ENCODE measurements at regions not wholly inside any gene's neighbourhood (a gene's known extent, or its start where the extent isn't known, plus 50 kb on each side); places are given as distances from the start of the nearest gene placed in this dataset.
"Not testable (repeated sequence)": the region's sequence is repeated elsewhere in the genome, so short reads cannot be mapped to it uniquely, and the experiment has no call there.

DNA sequence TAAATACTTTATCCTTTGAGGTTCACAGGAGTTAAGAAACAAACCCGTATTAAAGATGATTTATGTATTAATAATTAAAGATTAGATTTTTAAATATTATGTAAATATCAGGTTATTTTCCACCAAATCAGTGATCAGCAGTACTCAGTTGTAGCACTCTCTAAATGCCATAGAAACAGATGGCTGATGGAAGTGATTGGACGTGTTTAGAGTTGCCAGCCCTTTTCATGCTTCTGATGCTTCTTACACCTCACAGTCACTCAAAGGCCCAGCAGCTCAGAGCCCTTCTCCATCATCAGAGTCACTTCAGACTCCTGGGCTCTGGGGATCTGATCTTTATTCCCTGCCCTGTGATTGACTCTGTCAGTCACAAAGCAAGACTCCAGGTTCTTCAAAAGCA, 170.1 kb upstream of the PGRMC2 start:
- Histone ChIP-seq H3K36me3 (ENCODE audit: insufficient read depth, low read length) (no peaks in the 10 kb centered on the region), H3K9ac (ENCODE audit: low read depth, low read length) (no peak overlapping the region), H3K4me1 (ENCODE audit: insufficient read depth, low read length) (peaks cover 20% of the 10 kb centered on the region)

GRCh38 chr4:128456171-128456570, 168.6 kb upstream of the PGRMC2 start:
- Histone ChIP-seq H3K9me3 (ENCODE audit: control insufficient read depth, insufficient read depth, low read length) (no peaks in the 10 kb centered on the region), H3K9ac (ENCODE audit: low read depth, low read length) (no peak overlapping the region), H3K4me1 (ENCODE audit: insufficient read depth, low read length) (peaks cover 10% of the 10 kb centered on the region), H3K36me3 (ENCODE audit: insufficient read depth, low read length) (no peaks in the 10 kb centered on the region)

More for the DNA sequence above, 170.1 kb upstream of the PGRMC2 start:
- H3K9me3 ChIP-seq (ENCODE audit: control insufficient read depth, insufficient read depth, low read length), result no peaks in the 10 kb centered on the region

- H3K9me3 ChIP-seq (ENCODE audit: control insufficient read depth, insufficient read depth, low read length), result no peaks in the 10 kb centered on the region
- H3K4me1 ChIP-seq (ENCODE audit: insufficient read depth, low read length), result peaks cover 6% of the 10 kb centered on the region; the same call in 1 of the 2 replicates
- no peak overlapping the region for H3K9ac ChIP-seq (ENCODE audit: low read depth, low read length)
- H3K36me3 ChIP-seq (ENCODE audit: insufficient read depth, low read length), result no peaks in the 10 kb centered on the region
Observed at GRCh38 chr4:128455480-128455879, 167.9 kb upstream of the PGRMC2 start.

DNA sequence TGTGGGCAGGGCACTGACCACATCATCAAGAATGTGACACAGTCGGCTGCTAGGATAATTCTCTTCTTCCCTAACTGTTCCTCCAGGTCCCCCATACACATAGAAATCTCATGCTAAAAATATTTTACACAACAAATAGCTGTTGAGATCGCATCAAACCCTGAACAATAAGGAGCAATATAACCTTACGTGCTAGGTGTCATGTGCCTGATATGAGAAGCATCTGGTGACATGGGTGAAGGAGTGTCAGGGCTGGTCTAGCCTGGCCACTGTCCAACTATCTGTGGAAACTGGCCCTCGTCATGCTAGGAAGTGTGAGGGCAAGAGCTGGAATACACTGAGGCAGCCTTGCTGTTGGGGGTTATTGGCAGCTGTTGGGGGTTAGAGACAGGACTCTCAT, 167.3 kb upstream of the PGRMC2 start:
- Histone ChIP-seq H3K9ac (ENCODE audit: low read depth, low read length) (no peak overlapping the region), H3K9me3 (ENCODE audit: control insufficient read depth, insufficient read depth, low read length) (no peaks in the 10 kb centered on the region), H3K4me1 (ENCODE audit: insufficient read depth, low read length) (peaks cover 6% of the 10 kb centered on the region; the same call in 1 of the 2 replicates), H3K36me3 (ENCODE audit: insufficient read depth, low read length) (no peaks in the 10 kb centered on the region)

GRCh38 chr4:128454281-128454871, 166.8 kb upstream of the PGRMC2 start:
- Histone ChIP-seq H3K4me1 (ENCODE audit: insufficient read depth, low read length) (peaks cover 6% of the 10 kb centered on the region; the same call in 1 of the 2 replicates), H3K9ac (ENCODE audit: low read depth, low read length) (no peak overlapping the region), H3K36me3 (ENCODE audit: insufficient read depth, low read length) (no peaks in the 10 kb centered on the region), H3K9me3 (ENCODE audit: control insufficient read depth, insufficient read depth, low read length) (no peaks in the 10 kb centered on the region)

DNA sequence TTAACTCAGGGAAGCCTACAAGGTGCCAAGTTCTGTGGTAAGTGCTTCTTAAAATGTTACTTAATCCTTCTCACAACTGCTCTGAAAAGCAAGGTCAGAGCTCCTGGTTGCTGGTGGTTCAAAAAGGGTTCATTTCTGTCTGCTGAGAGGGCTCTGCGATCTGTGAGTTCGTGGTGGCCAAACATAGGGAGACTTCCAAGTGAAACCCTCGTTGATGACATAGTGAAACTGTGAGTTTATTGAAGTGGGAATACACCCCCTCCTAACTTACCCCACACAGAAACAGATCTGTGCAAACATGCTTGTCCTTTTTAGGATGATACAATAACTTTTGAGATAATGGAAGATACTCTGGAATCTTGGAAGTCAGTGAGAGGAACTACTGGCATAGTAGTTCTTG, 164.8 kb upstream of the PGRMC2 start:
- Histone ChIP-seq H3K4me1 (ENCODE audit: insufficient read depth, low read length) (peaks cover 6% of the 10 kb centered on the region; the same call in 1 of the 2 replicates), H3K9ac (ENCODE audit: low read depth, low read length) (no peak overlapping the region), H3K36me3 (ENCODE audit: insufficient read depth, low read length) (no peaks in the 10 kb centered on the region), H3K9me3 (ENCODE audit: control insufficient read depth, insufficient read depth, low read length) (no peaks in the 10 kb centered on the region)

GRCh38 chr4:128451270-128451905, 163.8 kb upstream of the PGRMC2 start:
- no peaks in the 10 kb centered on the region for H3K36me3 ChIP-seq (ENCODE audit: insufficient read depth, low read length)
- H3K4me1 ChIP-seq (ENCODE audit: insufficient read depth, low read length), result peaks cover 6% of the 10 kb centered on the region; the same call in 1 of the 2 replicates
- no peak overlapping the region for H3K9ac ChIP-seq (ENCODE audit: low read depth, low read length)
- H3K9me3 ChIP-seq (ENCODE audit: control insufficient read depth, insufficient read depth, low read length), result no peaks in the 10 kb centered on the region

- H3K9ac ChIP-seq (ENCODE audit: low read depth, low read length), result no peak overlapping the region
- no peaks in the 10 kb centered on the region for H3K36me3 ChIP-seq (ENCODE audit: insufficient read depth, low read length)
- H3K9me3 ChIP-seq (ENCODE audit: control insufficient read depth, insufficient read depth, low read length), result no peaks in the 10 kb centered on the region
- H3K4me1 ChIP-seq (ENCODE audit: insufficient read depth, low read length), result peaks cover 6% of the 10 kb centered on the region; the same call in 1 of the 2 replicates
Observed at GRCh38 chr4:128450326-128451120, 162.9 kb upstream of the PGRMC2 start.

GRCh38 chr4:128449251-128449650, 161.6 kb upstream of the PGRMC2 start:
- Histone ChIP-seq H3K36me3 (ENCODE audit: insufficient read depth, low read length) (no peaks in the 10 kb centered on the region), H3K4me1 (ENCODE audit: insufficient read depth, low read length) (no peaks in the 10 kb centered on the region; the same call in 1 of the 2 replicates), H3K9ac (ENCODE audit: low read depth, low read length) (no peak overlapping the region), H3K9me3 (ENCODE audit: control insufficient read depth, insufficient read depth, low read length) (no peaks in the 10 kb centered on the region)

DNA sequence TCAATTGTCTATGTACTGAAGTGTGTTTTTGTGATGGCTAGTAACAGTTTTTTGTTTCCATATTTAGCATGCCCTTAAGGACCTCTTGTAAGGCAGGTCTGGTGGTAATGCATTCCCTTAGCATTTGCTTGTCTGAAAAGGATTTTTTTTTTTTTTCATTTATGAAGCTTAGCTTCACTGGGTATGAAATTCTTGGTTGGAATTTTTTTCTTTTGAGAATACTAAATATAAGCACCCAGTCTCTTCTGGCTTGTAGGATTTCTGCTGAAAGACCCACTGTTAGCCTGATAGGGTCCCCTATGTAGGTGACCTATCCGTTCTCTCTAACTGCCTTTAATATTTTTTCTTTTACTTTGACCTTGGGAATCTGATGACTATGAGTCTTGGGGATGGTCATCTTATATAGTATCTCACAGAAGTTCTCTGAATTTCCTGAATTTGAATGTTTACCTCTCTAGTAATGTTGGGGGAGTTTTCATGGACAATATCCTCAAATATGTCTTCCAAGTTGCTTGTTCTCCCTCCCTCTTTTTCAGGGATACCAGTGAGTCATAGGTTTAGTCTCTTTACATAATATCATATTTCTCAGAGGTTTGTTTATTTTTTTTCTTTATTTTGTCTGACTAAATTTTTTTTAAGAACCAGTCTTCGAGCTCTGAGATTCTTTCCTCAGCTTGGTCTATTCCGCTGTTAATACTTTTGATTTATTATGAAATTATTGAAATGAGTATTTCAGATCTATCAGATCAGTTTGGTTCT, 157.1 kb upstream of the PGRMC2 start:
- no peaks in the 10 kb centered on the region for H3K36me3 ChIP-seq (ENCODE audit: insufficient read depth, low read length)
- H3K4me1 ChIP-seq (ENCODE audit: insufficient read depth, low read length), result no peaks in the 10 kb centered on the region
- no peak overlapping the region for H3K9ac ChIP-seq (ENCODE audit: low read depth, low read length)
- H3K9me3 ChIP-seq (ENCODE audit: control insufficient read depth, insufficient read depth, low read length), result peaks cover 7% of the 10 kb centered on the region

- Histone ChIP-seq H3K4me1 (ENCODE audit: insufficient read depth, low read length) (no peaks in the 10 kb centered on the region), H3K9ac (ENCODE audit: low read depth, low read length) (no peak overlapping the region), H3K9me3 (ENCODE audit: control insufficient read depth, insufficient read depth, low read length) (peaks cover 11% of the 10 kb centered on the region), H3K36me3 (ENCODE audit: insufficient read depth, low read length) (no peaks in the 10 kb centered on the region)
Observed at GRCh38 chr4:128440923-128441322, 153.3 kb upstream of the PGRMC2 start.

DNA sequence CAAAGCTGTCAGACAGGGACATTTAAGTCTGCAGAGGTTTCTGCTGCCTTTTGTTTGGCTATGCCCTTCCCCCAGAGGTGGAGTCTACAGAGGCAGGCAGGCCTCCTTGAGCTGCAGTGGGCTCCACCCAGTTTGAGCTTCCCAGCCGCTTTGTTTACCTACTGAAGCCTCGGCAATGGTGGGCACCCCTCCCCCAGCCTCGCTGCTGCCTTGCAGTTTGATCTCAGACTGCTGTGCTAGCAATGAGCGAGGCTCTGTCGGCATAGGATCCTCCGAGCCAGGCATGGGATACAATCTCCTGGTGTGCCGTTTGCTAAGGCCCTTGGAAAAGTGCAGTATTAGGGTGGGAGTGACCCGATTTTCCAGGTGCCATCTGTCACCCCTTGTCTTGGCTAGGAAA, 149.4 kb upstream of the PGRMC2 start:
- H3K36me3 ChIP-seq (ENCODE audit: insufficient read depth, low read length); H3K4me1 ChIP-seq (ENCODE audit: insufficient read depth, low read length); H3K9ac ChIP-seq (ENCODE audit: low read depth, low read length); H3K9me3 ChIP-seq (ENCODE audit: control insufficient read depth, insufficient read depth, low read length): not testable (repeated sequence)

GRCh38 chr4:128429023-128429613, 141.5 kb upstream of the PGRMC2 start:
- H3K9me3 ChIP-seq (ENCODE audit: control insufficient read depth, insufficient read depth, low read length); H3K36me3 ChIP-seq (ENCODE audit: insufficient read depth, low read length); H3K4me1 ChIP-seq (ENCODE audit: insufficient read depth, low read length); H3K9ac ChIP-seq (ENCODE audit: low read depth, low read length): not testable (repeated sequence)

DNA sequence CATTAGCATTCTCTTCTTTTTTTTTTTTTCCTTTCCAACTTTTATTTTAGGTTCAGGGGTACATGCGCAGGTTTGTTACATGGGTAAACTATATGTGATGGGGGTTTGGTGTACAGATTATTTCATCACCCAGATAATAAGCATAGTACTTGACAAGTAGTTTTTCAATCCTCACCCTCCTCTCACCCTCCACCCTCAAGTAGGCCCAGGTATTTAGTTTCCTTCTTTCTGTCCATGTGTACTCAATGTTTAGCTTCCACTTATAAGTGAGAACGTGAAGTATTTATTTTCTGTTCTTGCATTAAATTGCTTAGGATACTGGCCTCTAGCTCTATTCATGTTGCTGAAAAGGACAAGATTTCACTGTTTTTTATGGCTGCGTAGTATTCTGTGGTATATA, 140.8 kb upstream of the PGRMC2 start:
- Histone ChIP-seq H3K9me3 (ENCODE audit: control insufficient read depth, insufficient read depth, low read length) (no peaks in the 10 kb centered on the region), H3K9ac (ENCODE audit: low read depth, low read length) (no peak overlapping the region), H3K36me3 (ENCODE audit: insufficient read depth, low read length) (no peaks in the 10 kb centered on the region), H3K4me1 (ENCODE audit: insufficient read depth, low read length) (no peaks in the 10 kb centered on the region)
